ENCODE measurements at regions not wholly inside any gene's neighbourhood (a gene's known extent, or its start where the extent isn't known, plus 50 kb on each side); places are given as distances from the start of the nearest gene placed in this dataset.

GRCh38 chr15:70400766-70401541 lies 303.2 kb upstream of the TLE3 start:
- no peak for TF ChIP-seq POLR2A (IDR thresholded peaks at IDR 0.05)
- TF ChIP-seq, protein P1, sequence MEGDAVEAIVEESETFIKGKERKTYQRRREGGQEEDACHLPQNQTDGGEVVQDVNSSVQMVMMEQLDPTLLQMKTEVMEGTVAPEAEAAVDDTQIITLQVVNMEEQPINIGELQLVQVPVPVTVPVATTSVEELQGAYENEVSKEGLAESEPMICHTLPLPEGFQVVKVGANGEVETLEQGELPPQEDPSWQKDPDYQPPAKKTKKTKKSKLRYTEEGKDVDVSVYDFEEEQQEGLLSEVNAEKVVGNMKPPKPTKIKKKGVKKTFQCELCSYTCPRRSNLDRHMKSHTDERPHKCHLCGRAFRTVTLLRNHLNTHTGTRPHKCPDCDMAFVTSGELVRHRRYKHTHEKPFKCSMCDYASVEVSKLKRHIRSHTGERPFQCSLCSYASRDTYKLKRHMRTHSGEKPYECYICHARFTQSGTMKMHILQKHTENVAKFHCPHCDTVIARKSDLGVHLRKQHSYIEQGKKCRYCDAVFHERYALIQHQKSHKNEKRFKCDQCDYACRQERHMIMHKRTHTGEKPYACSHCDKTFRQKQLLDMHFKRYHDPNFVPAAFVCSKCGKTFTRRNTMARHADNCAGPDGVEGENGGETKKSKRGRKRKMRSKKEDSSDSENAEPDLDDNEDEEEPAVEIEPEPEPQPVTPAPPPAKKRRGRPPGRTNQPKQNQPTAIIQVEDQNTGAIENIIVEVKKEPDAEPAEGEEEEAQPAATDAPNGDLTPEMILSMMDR (IDR thresholded peaks at IDR 0.05): no peak
